ENCODE measurements at regions not wholly inside any gene's neighbourhood (a gene's known extent, or its start where the extent isn't known, plus 50 kb on each side); places are given as distances from the start of the nearest gene placed in this dataset.

- H3K36me3 ChIP-seq (ENCODE audit: control insufficient read depth in 2 of 2, insufficient read depth in 2 of 2, low read length in 1 of 2): no peaks in the 10 kb centered on the region
- H3K27ac ChIP-seq (ENCODE audit: low read depth in 2 of 2, low read length in 1 of 2): no peak overlapping the region
- WGBS, 2 donors: 65 to 68% methylated on average over 3 of the region's 3 CpGs
- no peaks in the 10 kb centered on the region for H3K4me1 ChIP-seq (ENCODE audit: control insufficient read depth in 2 of 2, insufficient read depth in 2 of 2, low read length in 1 of 2)
- H3K27me3 ChIP-seq (ENCODE audit: control insufficient read depth in 1 of 2, insufficient read depth in 2 of 2, low read length in 2 of 2): no peaks in the 10 kb centered on the region
- no peak overlapping the region for H3K4me3 ChIP-seq (ENCODE audit: low read depth in 1 of 2, low read length in 2 of 2)
- no peaks in the 10 kb centered on the region for H3K9me3 ChIP-seq (ENCODE audit: control insufficient read depth in 2 of 2, insufficient read depth in 1 of 2, low read depth in 1 of 2, low read length in 1 of 2)
Measured at GRCh38 chr7:12102527-12102926, 108.6 kb upstream of the TMEM106B start.

GRCh38 chr7:12103948-12104347 lies 107.1 kb upstream of the TMEM106B start:
- H3K27ac ChIP-seq (ENCODE audit: low read depth in 2 of 2, low read length in 1 of 2): no peak overlapping the region
- H3K9me3 ChIP-seq (ENCODE audit: control insufficient read depth in 2 of 2, insufficient read depth in 1 of 2, low read depth in 1 of 2, low read length in 1 of 2): no peaks in the 10 kb centered on the region
- H3K4me1 ChIP-seq (ENCODE audit: control insufficient read depth in 2 of 2, insufficient read depth in 2 of 2, low read length in 1 of 2): no peaks in the 10 kb centered on the region
- H3K4me3 ChIP-seq (ENCODE audit: low read depth in 1 of 2, low read length in 2 of 2): no peak overlapping the region
- no peaks in the 10 kb centered on the region for H3K36me3 ChIP-seq (ENCODE audit: control insufficient read depth in 2 of 2, insufficient read depth in 2 of 2, low read length in 1 of 2)
- no peaks in the 10 kb centered on the region for H3K27me3 ChIP-seq (ENCODE audit: control insufficient read depth in 1 of 2, insufficient read depth in 2 of 2, low read length in 2 of 2)

GRCh38 chr7:12107381-12107780 lies 103.7 kb upstream of the TMEM106B start:
- H3K27me3 ChIP-seq (ENCODE audit: control insufficient read depth in 1 of 2, insufficient read depth in 2 of 2, low read length in 2 of 2): no peaks in the 10 kb centered on the region
- H3K27ac ChIP-seq (ENCODE audit: low read depth in 2 of 2, low read length in 1 of 2): no peak overlapping the region
- peaks cover 0 to 7% of the 10 kb centered on the region in 2 donors for H3K4me1 ChIP-seq (ENCODE audit: control insufficient read depth in 2 of 2, insufficient read depth in 2 of 2, low read length in 1 of 2)
- H3K4me3 ChIP-seq (ENCODE audit: low read depth in 1 of 2, low read length in 2 of 2): no peak overlapping the region
- H3K36me3 ChIP-seq (ENCODE audit: control insufficient read depth in 2 of 2, insufficient read depth in 2 of 2, low read length in 1 of 2): no peaks in the 10 kb centered on the region
- H3K9me3 ChIP-seq (ENCODE audit: control insufficient read depth in 2 of 2, insufficient read depth in 1 of 2, low read depth in 1 of 2, low read length in 1 of 2): peaks cover 0 to 2% of the 10 kb centered on the region in 2 donors
- 72 to 75% methylated on average over 2 of the region's 2 CpGs for WGBS, 2 donors

GRCh38 chr7:12107841-12108254 lies 103.2 kb upstream of the TMEM106B start:
- Histone ChIP-seq H3K9me3 (ENCODE audit: control insufficient read depth in 2 of 2, insufficient read depth in 1 of 2, low read depth in 1 of 2, low read length in 1 of 2) (peaks cover 0 to 2% of the 10 kb centered on the region in 2 donors), H3K4me1 (ENCODE audit: control insufficient read depth in 2 of 2, insufficient read depth in 2 of 2, low read length in 1 of 2) (peaks cover 0 to 7% of the 10 kb centered on the region in 2 donors), H3K4me3 (ENCODE audit: low read depth in 1 of 2, low read length in 2 of 2) (no peak overlapping the region), H3K36me3 (ENCODE audit: control insufficient read depth in 2 of 2, insufficient read depth in 2 of 2, low read length in 1 of 2) (no peaks in the 10 kb centered on the region), H3K27ac (ENCODE audit: low read depth in 2 of 2, low read length in 1 of 2) (no peak overlapping the region), H3K27me3 (ENCODE audit: control insufficient read depth in 1 of 2, insufficient read depth in 2 of 2, low read length in 2 of 2) (no peaks in the 10 kb centered on the region)
- WGBS, 2 donors: 26 to 31% methylated on average over 3 of the region's 3 CpGs

- peaks cover 0 to 2% of the 10 kb centered on the region in 2 donors for H3K9me3 ChIP-seq (ENCODE audit: control insufficient read depth in 2 of 2, insufficient read depth in 1 of 2, low read depth in 1 of 2, low read length in 1 of 2)
- no peaks in the 10 kb centered on the region for H3K27me3 ChIP-seq (ENCODE audit: control insufficient read depth in 1 of 2, insufficient read depth in 2 of 2, low read length in 2 of 2)
- WGBS, 2 donors: 59 to 79% methylated on average over 3 of the region's 3 CpGs
- H3K36me3 ChIP-seq (ENCODE audit: control insufficient read depth in 2 of 2, insufficient read depth in 2 of 2, low read length in 1 of 2): no peaks in the 10 kb centered on the region
- no peak overlapping the region for H3K27ac ChIP-seq (ENCODE audit: low read depth in 2 of 2, low read length in 1 of 2)
- no peak overlapping the region for H3K4me3 ChIP-seq (ENCODE audit: low read depth in 1 of 2, low read length in 2 of 2)
- peaks cover 0 to 7% of the 10 kb centered on the region in 2 donors for H3K4me1 ChIP-seq (ENCODE audit: control insufficient read depth in 2 of 2, insufficient read depth in 2 of 2, low read length in 1 of 2)
Measured at GRCh38 chr7:12110425-12110824, 100.7 kb upstream of the TMEM106B start.

- H3K4me3 ChIP-seq (ENCODE audit: low read depth in 1 of 2, low read length in 2 of 2): peak overlapping the region in 1 of 2 donors; percentile 8
- WGBS, 2 donors: 6 to 8% methylated on average over 47 of the region's 47 CpGs
Measured at GRCh38 chr7:12111422-12112405, 99.4 kb upstream of the TMEM106B start.

GRCh38 chr7:12117170-12117569 lies 93.9 kb upstream of the TMEM106B start:
- Histone ChIP-seq H3K4me1 (ENCODE audit: control insufficient read depth in 2 of 2, insufficient read depth in 2 of 2, low read length in 1 of 2) (no peaks in the 10 kb centered on the region), H3K4me3 (ENCODE audit: low read depth in 1 of 2, low read length in 2 of 2) (no peak overlapping the region), H3K36me3 (ENCODE audit: control insufficient read depth in 2 of 2, insufficient read depth in 2 of 2, low read length in 1 of 2) (no peaks in the 10 kb centered on the region), H3K27me3 (ENCODE audit: control insufficient read depth in 1 of 2, insufficient read depth in 2 of 2, low read length in 2 of 2) (no peaks in the 10 kb centered on the region), H3K27ac (ENCODE audit: low read depth in 2 of 2, low read length in 1 of 2) (no peak overlapping the region), H3K9me3 (ENCODE audit: control insufficient read depth in 2 of 2, insufficient read depth in 1 of 2, low read depth in 1 of 2, low read length in 1 of 2) (no peaks in the 10 kb centered on the region)
- WGBS, 2 donors: 96 to 100% methylated on average over 2 of the region's 2 CpGs

More at GRCh38 chr7:12111422-12112405, 99.4 kb upstream of the TMEM106B start:
- no peak overlapping the region for H3K27ac ChIP-seq (ENCODE audit: low read depth in 2 of 2, low read length in 1 of 2)
- no peaks in the 10 kb centered on the region for H3K27me3 ChIP-seq (ENCODE audit: control insufficient read depth in 1 of 2, insufficient read depth in 2 of 2, low read length in 2 of 2)
- H3K36me3 ChIP-seq (ENCODE audit: control insufficient read depth in 2 of 2, insufficient read depth in 2 of 2, low read length in 1 of 2): no peaks in the 10 kb centered on the region
- peaks cover 0 to 2% of the 10 kb centered on the region in 2 donors for H3K9me3 ChIP-seq (ENCODE audit: control insufficient read depth in 2 of 2, insufficient read depth in 1 of 2, low read depth in 1 of 2, low read length in 1 of 2)
- peaks cover 0 to 7% of the 10 kb centered on the region in 2 donors for H3K4me1 ChIP-seq (ENCODE audit: control insufficient read depth in 2 of 2, insufficient read depth in 2 of 2, low read length in 1 of 2)

GRCh38 chr7:12119620-12120303 lies 91.3 kb upstream of the TMEM106B start:
- no peaks in the 10 kb centered on the region for H3K4me1 ChIP-seq (ENCODE audit: control insufficient read depth in 2 of 2, insufficient read depth in 2 of 2, low read length in 1 of 2)
- H3K9me3 ChIP-seq (ENCODE audit: control insufficient read depth in 2 of 2, insufficient read depth in 1 of 2, low read depth in 1 of 2, low read length in 1 of 2): no peaks in the 10 kb centered on the region
- 70 to 80% methylated on average over 4 of the region's 4 CpGs for WGBS, 2 donors
- H3K27me3 ChIP-seq (ENCODE audit: control insufficient read depth in 1 of 2, insufficient read depth in 2 of 2, low read length in 2 of 2): no peaks in the 10 kb centered on the region
- H3K27ac ChIP-seq (ENCODE audit: low read depth in 2 of 2, low read length in 1 of 2): no peak overlapping the region
- no peaks in the 10 kb centered on the region for H3K36me3 ChIP-seq (ENCODE audit: control insufficient read depth in 2 of 2, insufficient read depth in 2 of 2, low read length in 1 of 2)
- H3K4me3 ChIP-seq (ENCODE audit: low read depth in 1 of 2, low read length in 2 of 2): no peak overlapping the region

- Histone ChIP-seq H3K4me3 (ENCODE audit: low read depth in 1 of 2, low read length in 2 of 2) (no peak overlapping the region), H3K27ac (ENCODE audit: low read depth in 2 of 2, low read length in 1 of 2) (no peak overlapping the region), H3K36me3 (ENCODE audit: control insufficient read depth in 2 of 2, insufficient read depth in 2 of 2, low read length in 1 of 2) (no peaks in the 10 kb centered on the region), H3K4me1 (ENCODE audit: control insufficient read depth in 2 of 2, insufficient read depth in 2 of 2, low read length in 1 of 2) (no peaks in the 10 kb centered on the region), H3K27me3 (ENCODE audit: control insufficient read depth in 1 of 2, insufficient read depth in 2 of 2, low read length in 2 of 2) (no peaks in the 10 kb centered on the region), H3K9me3 (ENCODE audit: control insufficient read depth in 2 of 2, insufficient read depth in 1 of 2, low read depth in 1 of 2, low read length in 1 of 2) (no peaks in the 10 kb centered on the region)
- WGBS, 2 donors: 22 to 33% methylated on average over 1 of the region's 1 CpG
Measured at GRCh38 chr7:12120632-12121031, 90.5 kb upstream of the TMEM106B start.
